HL-60 (cell line): ENCODE measurements at regions not wholly inside any gene's neighbourhood (a gene's known extent, or its start where the extent isn't known, plus 50 kb on each side); places are given as distances from the start of the nearest gene placed in this dataset.

ENCODE experiments used
- DNase-seq, 2 experiments: peaks; one replicate each; pipeline ENCODE4 v3.0.0-alpha.2; 2010 to 2020; ENCODE audit warnings: low read depth in 1 of 2, low spot score in 1 of 2
- H3K27ac ChIP-seq: fragments of 250-450 bp; sonication (Bioruptor Pico); replicated peaks from 2 replicates; pipeline ENCODE4 v1.5.1; 2020; ENCODE audit warnings: mild to moderate bottlenecking, moderate library complexity
- H3K27me3 ChIP-seq: fragments of 250-450 bp; sonication (Bioruptor Pico); 2 replicates; pipeline ENCODE4 v1.5.1; 2021; ENCODE audit warnings: mild to moderate bottlenecking, moderate library complexity; ENCODE audit not compliant: insufficient read depth, poor library complexity, severe bottlenecking
- H3K4me3 ChIP-seq: replicated peaks from 2 replicates; pipeline ENCODE4 v1.5.1; 2011; ENCODE audit warnings: mild to moderate bottlenecking, control low read depth, low read length; ENCODE audit not compliant: insufficient read depth
- CTCF ChIP-seq: IDR thresholded peaks from one replicate; pipeline ENCODE4 v1.5.1; 2011; ENCODE audit warnings: low read length, control low read depth, inconsistent platforms; ENCODE audit not compliant: insufficient read depth
- GABPA ChIP-seq: IDR thresholded peaks from 2 replicates; pipeline ENCODE4 v1.6.1; 2012; ENCODE audit warnings: low read depth
- POLR2AphosphoS5 ChIP-seq: IDR thresholded peaks from 2 replicates; pipeline ENCODE4 v1.6.1; 2012; ENCODE audit warnings: low read depth
- REST ChIP-seq: IDR thresholded peaks from 2 replicates; pipeline ENCODE4 v1.6.1; 2012; ENCODE audit warnings: low read depth; ENCODE audit not compliant: insufficient replicate concordance
- SPI1 ChIP-seq: IDR thresholded peaks from 2 replicates; pipeline ENCODE4 v1.6.1; 2012; ENCODE audit warnings: low read depth, mild to moderate bottlenecking, borderline replicate concordance

GRCh38 chrX:5726224-5726623 is 502.4 kb downstream of the NLGN4X start:
- no peak for TF ChIP-seq POLR2AphosphoS5
- no peak for TF ChIP-seq GABPA
- no peak for TF ChIP-seq REST
- TF ChIP-seq SPI1, result no peak
- no peak for TF ChIP-seq CTCF
- H3K27ac ChIP-seq, result no peak overlapping the region

GRCh38 chrX:5724123-5724522 is 504.5 kb downstream of the NLGN4X start:
- Histone ChIP-seq H3K27ac (no peak overlapping the region), H3K4me3 (no peak overlapping the region), H3K27me3 (no peaks in the 10 kb centered on the region)
- DNase-seq, result no peak
- TF ChIP-seq REST (no peak), SPI1 (no peak), POLR2AphosphoS5 (no peak), CTCF (no peak), GABPA (no peak)

More at GRCh38 chrX:5726224-5726623, 502.4 kb downstream of the NLGN4X start:
- no peak for DNase-seq
- Histone ChIP-seq H3K27me3 (no peaks in the 10 kb centered on the region), H3K4me3 (no peak overlapping the region)

GRCh38 chrX:5718651-5719050 is 510.0 kb downstream of the NLGN4X start:
- DNase-seq, result no peak

More at GRCh38 chrX:5718651-5719050, 510.0 kb downstream of the NLGN4X start:
- Histone ChIP-seq H3K27me3 (no peaks in the 10 kb centered on the region), H3K4me3 (no peak overlapping the region), H3K27ac (no peak overlapping the region)
- no peak for TF ChIP-seq SPI1
- TF ChIP-seq REST, result no peak
- no peak for TF ChIP-seq POLR2AphosphoS5
- no peak for TF ChIP-seq GABPA
- no peak for TF ChIP-seq CTCF
